IMR-90 (cell line): ENCODE measurements at regions not wholly inside any gene's neighbourhood (a gene's known extent, or its start where the extent isn't known, plus 50 kb on each side); places are given as distances from the start of the nearest gene placed in this dataset.
A peak's percentile ranks its signal among the peaks of the same experiment; 100 is the strongest.

ENCODE experiments used
- ATAC-seq: fragments of 200-7000 bp; cut with Tn5 transposase; 2 replicates; pipeline ENCODE4 v1.9.1; 2020; ENCODE audit warnings: low read depth, mild to moderate bottlenecking, moderate library complexity
- BruUV-seq: library from RNA; stranded (reverse); fragments of 400-500 nt; replicated peaks from 2 replicates; lab custom pipeline; 2021; lab: Mats Ljungman, UMichigan
- CTCF ChIA-PET: fragments of 300-600 bp; formaldehyde crosslinking; extraction: SDS; loops from one replicate; lab custom pipeline; 2021; ENCODE audit warnings: antibody characterized with exemption; lab: Yijun Ruan, JAX
- POLR2A ChIA-PET: fragments of 300-600 bp; sonication (Branson Sonifier 250); formaldehyde crosslinking; loops from one replicate; lab custom pipeline; 2022; ENCODE audit warnings: antibody characterized with exemption; ENCODE audit not compliant: unreplicated experiment; lab: Charles Lee
- DNase-seq: peaks from one replicate; pipeline ENCODE4 v3.0.0; 2013
- H2AFZ ChIP-seq: replicated peaks from 2 replicates; pipeline ENCODE3; 2013; ENCODE audit warnings: low read length, mild to moderate bottlenecking; ENCODE audit not compliant: poor library complexity
- H2AK5ac ChIP-seq: 2 replicates; pipeline ENCODE4 v1.6.1; 2013; ENCODE audit warnings: low read depth, low read length, inconsistent platforms
- H2AK9ac ChIP-seq: replicated peaks from 2 replicates; pipeline ENCODE3; 2013; ENCODE audit warnings: mild to moderate bottlenecking, low read depth, low read length, moderate library complexity; ENCODE audit not compliant: poor library complexity
- H2BK120ac ChIP-seq: 2 replicates; pipeline ENCODE4 v1.6.1; 2013; ENCODE audit warnings: low read depth, low read length, inconsistent platforms
- H2BK15ac ChIP-seq: 3 replicates; pipeline ENCODE4 v1.6.1; 2013; ENCODE audit warnings: low read depth, low read length, inconsistent platforms
- H2BK20ac ChIP-seq: 2 replicates; pipeline ENCODE4 v1.6.1; 2013; ENCODE audit warnings: low read depth, mild to moderate bottlenecking, inconsistent platforms, low read length, moderate library complexity
- H2BK5ac ChIP-seq: 2 replicates; pipeline ENCODE4 v1.6.1; 2013; ENCODE audit warnings: mild to moderate bottlenecking, low read depth, low read length, inconsistent platforms; ENCODE audit not compliant: poor library complexity, severe bottlenecking
- H3K14ac ChIP-seq: replicated peaks from 2 replicates; pipeline ENCODE4 v1.6.1; 2013; ENCODE audit warnings: low read depth, low read length, inconsistent platforms
- H3K18ac ChIP-seq: 2 replicates; pipeline ENCODE4 v1.6.1; 2013; ENCODE audit warnings: low read depth, low read length, control low read depth
- H3K23ac ChIP-seq: 2 replicates; pipeline ENCODE4 v1.6.1; 2013; ENCODE audit warnings: low read depth, low read length, inconsistent platforms
- H3K27ac ChIP-seq: 2 replicates; pipeline ENCODE4 v1.5.1; 2013; ENCODE audit warnings: mild to moderate bottlenecking, control low read depth, low read length; ENCODE audit not compliant: insufficient read depth
- H3K27me3 ChIP-seq: 2 replicates; pipeline ENCODE4 v1.6.1; 2013; ENCODE audit warnings: low read length; ENCODE audit not compliant: control insufficient read depth, insufficient read depth
- H3K36me3 ChIP-seq: 2 replicates; pipeline ENCODE4 v1.6.1; 2013; ENCODE audit warnings: low read length, mixed read lengths; ENCODE audit not compliant: control insufficient read depth, insufficient read depth
- H3K4ac ChIP-seq: 2 replicates; pipeline ENCODE4 v1.6.1; 2013; ENCODE audit warnings: low read depth, low read length, inconsistent platforms
- H3K4me1 ChIP-seq: 2 replicates; pipeline ENCODE4 v1.6.1; 2013; ENCODE audit warnings: low read length, mixed read lengths; ENCODE audit not compliant: control insufficient read depth, insufficient read depth
- H3K4me2 ChIP-seq: 2 replicates; pipeline ENCODE4 v1.6.1; 2013; ENCODE audit warnings: low read depth, mild to moderate bottlenecking, control low read depth, low read length, moderate library complexity
- H3K4me3 ChIP-seq: 2 replicates; pipeline ENCODE4 v1.5.1; 2013; ENCODE audit warnings: low read depth, mild to moderate bottlenecking, control low read depth, low read length, moderate library complexity; ENCODE audit not compliant: insufficient read depth
- H3K56ac ChIP-seq: 2 replicates; pipeline ENCODE4 v1.6.1; 2013; ENCODE audit warnings: low read length, inconsistent platforms; ENCODE audit not compliant: insufficient read depth; ENCODE audit errors: extremely low read depth
- H3K79me1 ChIP-seq, 2 experiments: 2 replicates each; pipeline ENCODE4 v1.6.1; 2013; ENCODE audit warnings: low read length in 2 of 2, inconsistent platforms in 1 of 2, low read depth in 1 of 2
- H3K9ac ChIP-seq: 2 replicates; pipeline ENCODE4 v1.6.1; 2013; ENCODE audit warnings: low read depth, low read length, control low read depth
- H3K9me1 ChIP-seq: 2 replicates; pipeline ENCODE4 v1.6.1; 2013; ENCODE audit warnings: low read length, inconsistent platforms; ENCODE audit not compliant: insufficient read depth
- H3K9me3 ChIP-seq: 2 replicates; pipeline ENCODE4 v1.6.1; 2013; ENCODE audit warnings: low read length; ENCODE audit not compliant: control insufficient read depth, insufficient read depth
- H4K20me1 ChIP-seq: 2 replicates; pipeline ENCODE4 v1.6.1; 2013; ENCODE audit warnings: low read length, inconsistent platforms; ENCODE audit not compliant: insufficient read depth
- H4K5ac ChIP-seq: 2 replicates; pipeline ENCODE4 v1.6.1; 2013; ENCODE audit warnings: mild to moderate bottlenecking, low read depth, low read length, control low read depth
- H4K8ac ChIP-seq, 2 experiments: 2 replicates each; pipeline ENCODE4 v1.6.1; 2013; ENCODE audit warnings: low read depth in 2 of 2, low read length in 2 of 2, control low read depth in 1 of 2, inconsistent platforms in 1 of 2
- H4K91ac ChIP-seq: 2 replicates; pipeline ENCODE4 v1.6.1; 2013; ENCODE audit warnings: low read depth, low read length, inconsistent platforms; ENCODE audit not compliant: insufficient read depth
- CEBPB ChIP-seq: IDR thresholded peaks from 2 replicates; pipeline ENCODE4 v1.6.1; 2012; ENCODE audit warnings: low read depth, low read length, improper control_type of control experiment
- CTCF ChIP-seq: conservative IDR thresholded peaks from 2 replicates; pipeline ENCODE4 v1.5.1; 2012; ENCODE audit warnings: mild to moderate bottlenecking, low read depth, low read length, improper control_type of control experiment
- WGBS, 2 experiments: methylation state at CpG; one replicate each; pipeline versions ENCODE4 v1.1.5 to v1.1.7; 2013; ENCODE audit warnings: missing lambda C conversion rate in 2 of 2; ENCODE audit not compliant: insufficient read length in 1 of 2; ENCODE audit errors: extremely low coverage in 2 of 2; 5-methylcytosine and 5-hydroxymethylcytosine counted together
- dilution Hi-C: fragments of 300-500 bp; cut with HindIII; formaldehyde crosslinking; loops from one replicate; pipeline ENCODE4 v1.14.3; 2018; ENCODE audit warnings: low sequenced_read_pairs; ENCODE audit not compliant: unreplicated experiment
- in situ Hi-C: fragments of 300-500 bp; cut with MboI; formaldehyde crosslinking; loops from 3 replicates; pipeline ENCODE4 v1.14.3; 2019; ENCODE audit warnings: low sequenced_read_pairs, inconsistent platforms, mixed read lengths
- intact Hi-C: fragments of 100-400 bp; cut with micrococcal nuclease; formaldehyde crosslinking; loops from 2 replicates; pipeline ENCODE4 v1.10.0; 2022

GRCh38 chr18:42141439-42141838 is 186.4 kb downstream of the PIK3C3 start:
- Histone ChIP-seq H3K27ac (no peak overlapping the region), H3K4me2 (no peak overlapping the region), H2BK15ac (no peak overlapping the region), H2BK5ac (no peak overlapping the region), H4K5ac (no peak overlapping the region), H2AK5ac (no peak overlapping the region), H3K36me3 (no peaks in the 10 kb centered on the region), H4K8ac (no peak overlapping the region), H3K56ac (no peak overlapping the region), H2BK20ac (no peak overlapping the region), H3K79me1 (no peaks in the 10 kb centered on the region), H3K23ac (no peak overlapping the region), H3K4me3 (no peak overlapping the region), H2BK120ac (no peak overlapping the region), H3K14ac (no peak overlapping the region), H4K91ac (no peak overlapping the region), H3K9ac (no peak overlapping the region), H3K4me1 (no peaks in the 10 kb centered on the region), H3K9me1 (no peaks in the 10 kb centered on the region), H3K4ac (no peak overlapping the region), H3K27me3 (no peaks in the 10 kb centered on the region), H3K18ac (no peak overlapping the region), H4K20me1 (no peaks in the 10 kb centered on the region), H2AFZ (no peak overlapping the region), H2AK9ac (no peak overlapping the region), H3K9me3 (peaks cover 5% of the 10 kb centered on the region; the same call in 1 of the 2 replicates)
- intact Hi-C loops (no loop called here), in situ Hi-C loops (no loop called here), dilution Hi-C loops (no loop called here)
- ChIA-PET CTCF (no interaction called here), POLR2A (no interaction called here)
- no peak for ATAC-seq
- no peak for TF ChIP-seq CTCF
- no peak for TF ChIP-seq CEBPB
- peak; percentile 2 for DNase-seq
- WGBS, 2 experiments: no CpG with 5 or more reads among the region's 1 CpG
- BruUV-seq: no TSS peak
